Frontal cortex (tissue), 3 donors: ENCODE measurements at regions not wholly inside any gene's neighbourhood (a gene's known extent, or its start where the extent isn't known, plus 50 kb on each side); places are given as distances from the start of the nearest gene placed in this dataset.

Experiments
- DNase-seq, 2 donors: peaks; one replicate each; pipeline ENCODE4 v3.0.0; 2012; ENCODE audit warnings: low spot score in 2 of 2
- FAIRE-seq: peaks from 2 replicates; lab custom pipeline; 2012; peaks lifted over from hg19 to GRCh38; lab: Jason Lieb, UNC
- donor health status: control.
- donor health status: control.
- donor health status: control.

- DNase-seq: no peak
Measured at GRCh38 chr2:121947674-121948073, 192.2 kb downstream of the TSN start.

GRCh38 chr2:121949271-121949670 is 193.8 kb downstream of the TSN start:
- DNase-seq (no peak), FAIRE-seq (no peak)

More at GRCh38 chr2:121947674-121948073, 192.2 kb downstream of the TSN start:
- no peak for FAIRE-seq

- no peak for FAIRE-seq
- no peak for DNase-seq
Measured at GRCh38 chr2:121955426-121955825, 200.0 kb downstream of the TSN start.

- DNase-seq: no peak
- FAIRE-seq: no peak
Measured at GRCh38 chr2:121955872-121956271, 200.4 kb downstream of the TSN start.

- DNase-seq: no peak
- FAIRE-seq: no peak
Measured at GRCh38 chr2:121960251-121960650, 204.8 kb downstream of the TSN start.

GRCh38 chr2:121961761-121962160 is 206.3 kb downstream of the TSN start:
- no peak for DNase-seq
- FAIRE-seq: no peak

- no peak for FAIRE-seq
- no peak for DNase-seq
Measured at GRCh38 chr2:121965661-121966060, 210.2 kb downstream of the TSN start.

GRCh38 chr2:121966663-121967062 is 211.2 kb downstream of the TSN start:
- DNase-seq (no peak), FAIRE-seq (no peak)

- no peak for FAIRE-seq
Measured at GRCh38 chr2:121969166-121969565, 213.7 kb downstream of the TSN start.

GRCh38 chr2:121969766-121970639 is 214.6 kb downstream of the TSN start:
- no peak for FAIRE-seq
- DNase-seq: no peak

More at GRCh38 chr2:121969166-121969565, 213.7 kb downstream of the TSN start:
- DNase-seq: peak in 1 of 2 donors; percentile 30

- FAIRE-seq (no peak), DNase-seq (no peak)
Measured at GRCh38 chr2:121972203-121972602, 216.8 kb downstream of the TSN start.

GRCh38 chr2:121974897-121975661 is 219.6 kb downstream of the TSN start:
- FAIRE-seq (no peak), DNase-seq (peak; percentile 28 to 69)

GRCh38 chr2:121976926-121977325 is 221.5 kb downstream of the TSN start:
- FAIRE-seq (no peak), DNase-seq (no peak)

- DNase-seq: no peak
- no peak for FAIRE-seq
Measured at GRCh38 chr2:121977326-121977725, 221.9 kb downstream of the TSN start.

- FAIRE-seq (no peak), DNase-seq (no peak)
Measured at GRCh38 chr2:121992700-121993099, 237.2 kb downstream of the TSN start.

- no peak for DNase-seq
- no peak for FAIRE-seq
Measured at GRCh38 chr2:121993682-121994081, 238.2 kb downstream of the TSN start.

GRCh38 chr2:121994238-121995206 is 239.1 kb downstream of the TSN start:
- DNase-seq: no peak
- no peak for FAIRE-seq

GRCh38 chr2:121998751-121999150 is 243.3 kb downstream of the TSN start:
- DNase-seq (no peak), FAIRE-seq (no peak)

GRCh38 chr2:121999264-121999663 is 243.8 kb downstream of the TSN start:
- no peak for DNase-seq
- FAIRE-seq: no peak
